ENCODE measurements at regions not wholly inside any gene's neighbourhood (a gene's known extent, or its start where the extent isn't known, plus 50 kb on each side); places are given as distances from the start of the nearest gene placed in this dataset.

- FAIRE-seq (no peak), DNase-seq (no peak)
- Histone ChIP-seq H3K9ac (ENCODE audit: low read length in 3 of 3) (no peak overlapping the region), H3K4me3 (ENCODE audit: low read length in 3 of 3) (no peak overlapping the region), H3K36me3 (ENCODE audit: control insufficient read depth in 2 of 3, insufficient read depth in 3 of 3, low read length in 3 of 3) (no peaks in the 10 kb centered on the region), H3K9me3 (ENCODE audit: control insufficient read depth in 2 of 3, insufficient read depth in 1 of 3, low read length in 3 of 3) (no peaks in the 10 kb centered on the region), H3K27me3 (ENCODE audit: control insufficient read depth, insufficient read depth, low read length) (no peaks in the 10 kb centered on the region), H3K27ac (ENCODE audit: low read depth in 2 of 2, low read length in 2 of 2) (no peak overlapping the region), H3K4me1 (ENCODE audit: control insufficient read depth in 2 of 3, insufficient read depth in 2 of 3, low read depth in 1 of 3, low read length in 3 of 3) (no peaks in the 10 kb centered on the region)
- TF ChIP-seq, protein P1, sequence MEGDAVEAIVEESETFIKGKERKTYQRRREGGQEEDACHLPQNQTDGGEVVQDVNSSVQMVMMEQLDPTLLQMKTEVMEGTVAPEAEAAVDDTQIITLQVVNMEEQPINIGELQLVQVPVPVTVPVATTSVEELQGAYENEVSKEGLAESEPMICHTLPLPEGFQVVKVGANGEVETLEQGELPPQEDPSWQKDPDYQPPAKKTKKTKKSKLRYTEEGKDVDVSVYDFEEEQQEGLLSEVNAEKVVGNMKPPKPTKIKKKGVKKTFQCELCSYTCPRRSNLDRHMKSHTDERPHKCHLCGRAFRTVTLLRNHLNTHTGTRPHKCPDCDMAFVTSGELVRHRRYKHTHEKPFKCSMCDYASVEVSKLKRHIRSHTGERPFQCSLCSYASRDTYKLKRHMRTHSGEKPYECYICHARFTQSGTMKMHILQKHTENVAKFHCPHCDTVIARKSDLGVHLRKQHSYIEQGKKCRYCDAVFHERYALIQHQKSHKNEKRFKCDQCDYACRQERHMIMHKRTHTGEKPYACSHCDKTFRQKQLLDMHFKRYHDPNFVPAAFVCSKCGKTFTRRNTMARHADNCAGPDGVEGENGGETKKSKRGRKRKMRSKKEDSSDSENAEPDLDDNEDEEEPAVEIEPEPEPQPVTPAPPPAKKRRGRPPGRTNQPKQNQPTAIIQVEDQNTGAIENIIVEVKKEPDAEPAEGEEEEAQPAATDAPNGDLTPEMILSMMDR (IDR thresholded peaks at IDR 0.05; ENCODE audit: borderline replicate concordance, extremely low read depth, insufficient read depth): no peak
- intact Hi-C loops (cut with DNase I): no loop called here
These were observed 171.0 kb upstream of the COL8A1 start for GRCh38 chr3:99467420-99467819.

DNA sequence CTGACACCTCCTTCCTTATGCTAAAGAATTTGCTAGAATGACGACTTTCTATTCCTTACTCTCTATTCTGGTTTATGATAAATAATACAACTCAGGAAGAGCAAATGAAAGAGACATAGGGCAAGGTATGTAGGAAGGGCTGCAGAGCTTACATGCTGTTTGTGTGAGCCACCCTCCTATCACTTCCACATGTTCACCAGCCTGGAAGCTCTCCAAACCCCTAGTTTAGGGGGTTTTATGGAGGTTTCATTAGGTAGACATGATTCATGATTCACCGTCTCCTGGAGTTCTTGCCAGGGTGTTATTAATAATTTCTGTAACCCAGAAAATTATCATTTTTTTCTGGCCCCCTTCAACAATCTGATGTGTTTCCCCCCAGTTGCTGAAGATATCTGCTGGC lies 172.1 kb upstream of the COL8A1 start:
- Histone ChIP-seq H3K27me3 (ENCODE audit: control insufficient read depth, insufficient read depth, low read length) (no peaks in the 10 kb centered on the region), H3K9ac (ENCODE audit: low read length in 3 of 3) (no peak overlapping the region), H3K27ac (ENCODE audit: low read depth in 2 of 2, low read length in 2 of 2) (no peak overlapping the region), H3K9me3 (ENCODE audit: control insufficient read depth in 2 of 3, insufficient read depth in 1 of 3, low read length in 3 of 3) (no peaks in the 10 kb centered on the region), H3K36me3 (ENCODE audit: control insufficient read depth in 2 of 3, insufficient read depth in 3 of 3, low read length in 3 of 3) (no peaks in the 10 kb centered on the region), H3K4me1 (ENCODE audit: control insufficient read depth in 2 of 3, insufficient read depth in 2 of 3, low read depth in 1 of 3, low read length in 3 of 3) (no peaks in the 10 kb centered on the region), H3K4me3 (ENCODE audit: low read length in 3 of 3) (no peak overlapping the region)
- no peak for FAIRE-seq
- TF ChIP-seq, protein P1 (IDR thresholded peaks at IDR 0.05; ENCODE audit: borderline replicate concordance, extremely low read depth, insufficient read depth): no peak
- intact Hi-C loops (cut with DNase I): no loop called here
- no peak for DNase-seq

GRCh38 chr3:99458013-99458412 lies 180.4 kb upstream of the COL8A1 start:
- H3K36me3 ChIP-seq (ENCODE audit: control insufficient read depth in 2 of 3, insufficient read depth in 3 of 3, low read length in 3 of 3): no peaks in the 10 kb centered on the region
- TF ChIP-seq, protein P1 (IDR thresholded peaks at IDR 0.05; ENCODE audit: borderline replicate concordance, extremely low read depth, insufficient read depth): no peak
- no peak for FAIRE-seq
- no peaks in the 10 kb centered on the region for H3K9me3 ChIP-seq (ENCODE audit: control insufficient read depth in 2 of 3, insufficient read depth in 1 of 3, low read length in 3 of 3)
- no peaks in the 10 kb centered on the region for H3K4me1 ChIP-seq (ENCODE audit: control insufficient read depth in 2 of 3, insufficient read depth in 2 of 3, low read depth in 1 of 3, low read length in 3 of 3)
- H3K4me3 ChIP-seq (ENCODE audit: low read length in 3 of 3): no peak overlapping the region
- no peaks in the 10 kb centered on the region for H3K27me3 ChIP-seq (ENCODE audit: control insufficient read depth, insufficient read depth, low read length)
- intact Hi-C loops (cut with DNase I): no loop called here
- H3K9ac ChIP-seq (ENCODE audit: low read length in 3 of 3): no peak overlapping the region
- H3K27ac ChIP-seq (ENCODE audit: low read depth in 2 of 2, low read length in 2 of 2): no peak overlapping the region
- no peak for DNase-seq

- no peak overlapping the region for H3K4me3 ChIP-seq (ENCODE audit: low read length in 3 of 3)
- peaks cover 0 to 3% (median 0%) of the 10 kb centered on the region in 3 donors for H3K4me1 ChIP-seq (ENCODE audit: control insufficient read depth in 2 of 3, insufficient read depth in 2 of 3, low read depth in 1 of 3, low read length in 3 of 3)
- no peaks in the 10 kb centered on the region for H3K36me3 ChIP-seq (ENCODE audit: control insufficient read depth in 2 of 3, insufficient read depth in 3 of 3, low read length in 3 of 3)
- no peaks in the 10 kb centered on the region for H3K9me3 ChIP-seq (ENCODE audit: control insufficient read depth in 2 of 3, insufficient read depth in 1 of 3, low read length in 3 of 3)
- DNase-seq (no peak), FAIRE-seq (no peak)
- intact Hi-C loops (cut with DNase I): no loop called here
- H3K27ac ChIP-seq (ENCODE audit: low read depth in 2 of 2, low read length in 2 of 2): no peak overlapping the region
- H3K27me3 ChIP-seq (ENCODE audit: control insufficient read depth, insufficient read depth, low read length): no peaks in the 10 kb centered on the region
- H3K9ac ChIP-seq (ENCODE audit: low read length in 3 of 3): no peak overlapping the region
- TF ChIP-seq, protein P1 (IDR thresholded peaks at IDR 0.05; ENCODE audit: borderline replicate concordance, extremely low read depth, insufficient read depth): no peak
These were observed 195.8 kb upstream of the COL8A1 start for GRCh38 chr3:99442599-99442998.

Data from kidney (tissue), 13 donors.